K562 (cell line): ENCODE measurements at regions not wholly inside any gene's neighbourhood (a gene's known extent, or its start where the extent isn't known, plus 50 kb on each side); places are given as distances from the start of the nearest gene placed in this dataset.
"Not testable (repeated sequence)": the region's sequence is repeated elsewhere in the genome, so short reads cannot be mapped to it uniquely, and the experiment has no call there.

ENCODE experiments used
- STAG1 ChIP-seq: sonication (generic); formaldehyde crosslinking; IDR thresholded peaks from 2 replicates; pipeline ENCODE4 v1.5.0; 2020; ENCODE audit warnings: missing genetic modification reagents, borderline replicate concordance
- ZNF311 ChIP-seq: fragments of 250-450 bp; sonication (Bioruptor Pico); IDR thresholded peaks from 2 replicates; pipeline ENCODE4 v1.4.0; 2020; ENCODE audit warnings: mild to moderate bottlenecking, moderate library complexity

DNA sequence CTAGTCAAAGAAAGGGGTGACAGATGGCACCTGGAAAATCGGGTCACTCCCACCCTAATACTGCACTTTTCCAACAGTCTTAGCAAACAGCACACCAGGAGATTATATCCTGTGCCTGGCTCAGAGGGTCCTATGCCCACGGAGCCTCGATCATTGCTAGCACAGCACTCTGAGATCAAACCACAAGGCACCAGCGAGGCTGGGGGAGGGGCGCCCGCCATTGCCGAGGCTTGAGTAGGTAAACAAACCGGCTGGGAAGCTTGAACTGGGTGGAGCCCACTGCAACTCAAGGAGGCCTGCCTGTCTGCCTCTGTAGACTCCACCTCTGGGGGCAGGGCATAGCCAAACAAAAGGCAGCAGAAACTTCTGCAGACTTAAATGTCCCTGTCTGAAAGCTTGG lies 88.9 kb upstream of the GPR101 start:
- TF ChIP-seq STAG1, ZNF311 (CRISPR knock-in tag): not testable (repeated sequence)
